ENCODE measurements at regions not wholly inside any gene's neighbourhood (a gene's known extent, or its start where the extent isn't known, plus 50 kb on each side); places are given as distances from the start of the nearest gene placed in this dataset.

GRCh38 chr11:116449522-116449921 lies 323.3 kb downstream of the BUD13 start:
- no peak for DNase-seq (ENCODE audit: low read depth in 2 of 3, low spot score in 2 of 3)

GRCh38 chr11:116446048-116446941 lies 326.5 kb downstream of the BUD13 start:
- no peak for DNase-seq (ENCODE audit: low read depth in 2 of 3, low spot score in 2 of 3)

- no peak for DNase-seq (ENCODE audit: low read depth in 2 of 3, low spot score in 2 of 3)
These were observed 327.4 kb downstream of the BUD13 start for GRCh38 chr11:116445108-116446047.

- DNase-seq (ENCODE audit: low read depth in 2 of 3, low spot score in 2 of 3): no peak
These were observed 330.5 kb downstream of the BUD13 start for GRCh38 chr11:116442238-116442752.

- no peak for DNase-seq (ENCODE audit: low read depth in 2 of 3, low spot score in 2 of 3)
These were observed 333.5 kb downstream of the BUD13 start for GRCh38 chr11:116439361-116439677.

- DNase-seq (ENCODE audit: low read depth in 2 of 3, low spot score in 2 of 3): no peak
These were observed 334.0 kb downstream of the BUD13 start for GRCh38 chr11:116438651-116439360.

- no peak for DNase-seq (ENCODE audit: low read depth in 2 of 3, low spot score in 2 of 3)
These were observed 337.8 kb downstream of the BUD13 start for GRCh38 chr11:116434986-116435385.

- no peak for DNase-seq (ENCODE audit: low read depth in 2 of 3, low spot score in 2 of 3)
These were observed 340.5 kb downstream of the BUD13 start for GRCh38 chr11:116432301-116432700.

- DNase-seq (ENCODE audit: low read depth in 2 of 3, low spot score in 2 of 3): no peak
These were observed 340.9 kb downstream of the BUD13 start for GRCh38 chr11:116431842-116432241.

- DNase-seq (ENCODE audit: low read depth in 2 of 3, low spot score in 2 of 3): no peak
These were observed 344.2 kb downstream of the BUD13 start for GRCh38 chr11:116428638-116428975.

GRCh38 chr11:116427903-116428637 lies 344.7 kb downstream of the BUD13 start:
- DNase-seq (ENCODE audit: low read depth in 2 of 3, low spot score in 2 of 3): no peak

GRCh38 chr11:116427337-116427902 lies 345.4 kb downstream of the BUD13 start:
- DNase-seq (ENCODE audit: low read depth in 2 of 3, low spot score in 2 of 3): no peak

- DNase-seq (ENCODE audit: low read depth in 2 of 3, low spot score in 2 of 3): no peak
These were observed 346.0 kb downstream of the BUD13 start for GRCh38 chr11:116426761-116427160.

- no peak for DNase-seq (ENCODE audit: low read depth in 2 of 3, low spot score in 2 of 3)
These were observed 348.0 kb downstream of the BUD13 start for GRCh38 chr11:116424615-116425261.

GRCh38 chr11:116422956-116423600 lies 349.7 kb downstream of the BUD13 start:
- DNase-seq (ENCODE audit: low read depth in 2 of 3, low spot score in 2 of 3): no peak

GRCh38 chr11:116422556-116422955 lies 350.2 kb downstream of the BUD13 start:
- DNase-seq (ENCODE audit: low read depth in 2 of 3, low spot score in 2 of 3): no peak

- no peak for DNase-seq (ENCODE audit: low read depth in 2 of 3, low spot score in 2 of 3)
These were observed 351.1 kb downstream of the BUD13 start for GRCh38 chr11:116421529-116422185.

GRCh38 chr11:116420770-116421528 lies 351.8 kb downstream of the BUD13 start:
- no peak for DNase-seq (ENCODE audit: low read depth in 2 of 3, low spot score in 2 of 3)

Measured in activated CD8-positive, alpha-beta memory T cell treated with anti-CD3 and anti-CD28 coated beads for 48 hours (primary cell).